Neural crest cell (in vitro differentiated cells): ENCODE measurements at regions not wholly inside any gene's neighbourhood (a gene's known extent, or its start where the extent isn't known, plus 50 kb on each side); places are given as distances from the start of the nearest gene placed in this dataset.

Experiments
- DNase-seq: peaks from one replicate; pipeline ENCODE4 v3.0.0; 2021; ENCODE audit warnings: low read depth, mixed read lengths, low spot score
- H3K27ac Mint-ChIP-seq: one replicate; pipeline ENCODE4 v1.8.0; 2021; ENCODE audit warnings: mild to moderate bottlenecking, mixed read lengths; ENCODE audit not compliant: unreplicated experiment
- H3K27me3 Mint-ChIP-seq: 2 replicates; pipeline ENCODE4 v1.8.0; 2021; ENCODE audit warnings: low read depth, mild to moderate bottlenecking, mixed read lengths
- H3K36me3 Mint-ChIP-seq: 2 replicates; pipeline ENCODE4 v1.8.0; 2021; ENCODE audit warnings: low read depth, mild to moderate bottlenecking, mixed read lengths
- H3K4me1 Mint-ChIP-seq: 2 replicates; pipeline ENCODE4 v1.8.0; 2021; ENCODE audit warnings: mixed read lengths
- H3K4me3 Mint-ChIP-seq: one replicate; pipeline ENCODE4 v1.8.0; 2021; ENCODE audit warnings: mild to moderate bottlenecking, mixed read lengths
- H3K9me3 Mint-ChIP-seq: 2 replicates; pipeline ENCODE4 v1.8.0; 2021; ENCODE audit warnings: mixed read lengths
- TF ChIP-seq, protein P1 (sequence below): fragments of 200-600 bp; sonication (generic); conservative IDR thresholded peaks from 2 replicates; pipeline ENCODE4 v1.5.0; 2021; ENCODE audit warnings: antibody characterized with exemption, mild to moderate bottlenecking

DNA sequence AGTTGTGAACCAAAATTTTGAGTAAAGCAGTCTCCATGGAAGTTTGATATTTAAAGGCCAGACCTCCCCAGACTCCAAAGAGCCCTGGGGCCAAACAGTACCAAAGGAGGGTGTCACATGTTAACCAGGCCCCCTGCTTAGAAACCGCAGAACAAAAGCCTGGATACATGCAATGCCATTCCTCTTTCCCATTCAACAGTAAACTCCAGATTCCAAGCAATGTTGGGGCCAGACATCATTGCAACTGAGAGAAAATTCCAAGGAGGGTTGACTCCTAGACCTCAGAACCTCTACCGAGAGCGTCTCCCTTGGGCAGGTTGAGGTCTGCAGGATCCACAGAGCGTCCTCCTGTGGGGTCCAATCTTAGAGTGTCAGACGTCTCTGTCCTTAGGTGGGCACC, 404.4 kb upstream of the SYT4 start:
- Mint-ChIP-seq H3K36me3 (peaks cover 2% of the 10 kb centered on the region), H3K4me3 (no peak overlapping the region), H3K27ac (no peak overlapping the region), H3K9me3 (peaks cover 7% of the 10 kb centered on the region), H3K27me3 (no peaks in the 10 kb centered on the region), H3K4me1 (no peaks in the 10 kb centered on the region)
- TF ChIP-seq, protein P1, sequence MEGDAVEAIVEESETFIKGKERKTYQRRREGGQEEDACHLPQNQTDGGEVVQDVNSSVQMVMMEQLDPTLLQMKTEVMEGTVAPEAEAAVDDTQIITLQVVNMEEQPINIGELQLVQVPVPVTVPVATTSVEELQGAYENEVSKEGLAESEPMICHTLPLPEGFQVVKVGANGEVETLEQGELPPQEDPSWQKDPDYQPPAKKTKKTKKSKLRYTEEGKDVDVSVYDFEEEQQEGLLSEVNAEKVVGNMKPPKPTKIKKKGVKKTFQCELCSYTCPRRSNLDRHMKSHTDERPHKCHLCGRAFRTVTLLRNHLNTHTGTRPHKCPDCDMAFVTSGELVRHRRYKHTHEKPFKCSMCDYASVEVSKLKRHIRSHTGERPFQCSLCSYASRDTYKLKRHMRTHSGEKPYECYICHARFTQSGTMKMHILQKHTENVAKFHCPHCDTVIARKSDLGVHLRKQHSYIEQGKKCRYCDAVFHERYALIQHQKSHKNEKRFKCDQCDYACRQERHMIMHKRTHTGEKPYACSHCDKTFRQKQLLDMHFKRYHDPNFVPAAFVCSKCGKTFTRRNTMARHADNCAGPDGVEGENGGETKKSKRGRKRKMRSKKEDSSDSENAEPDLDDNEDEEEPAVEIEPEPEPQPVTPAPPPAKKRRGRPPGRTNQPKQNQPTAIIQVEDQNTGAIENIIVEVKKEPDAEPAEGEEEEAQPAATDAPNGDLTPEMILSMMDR = no peak
- no peak for DNase-seq

DNA sequence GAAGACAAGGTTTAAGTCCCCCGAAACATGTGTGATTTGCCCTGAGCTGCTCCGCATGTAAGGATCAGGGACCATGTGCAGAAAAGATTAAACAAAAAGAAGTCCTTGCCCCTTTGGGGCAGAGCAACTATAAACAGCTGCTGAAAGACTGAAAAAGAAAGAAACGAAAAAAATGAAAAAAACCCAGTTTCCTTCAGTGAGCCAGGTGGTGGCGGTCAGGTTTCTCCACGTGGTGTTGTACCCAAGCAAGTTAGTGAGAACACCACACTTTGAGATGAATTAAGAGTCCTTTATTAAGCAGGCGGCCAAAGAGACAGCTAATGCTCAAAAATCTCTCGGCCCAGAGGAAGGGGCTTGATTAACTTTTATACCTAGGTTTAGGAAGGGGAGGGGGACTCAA, 404.9 kb upstream of the SYT4 start:
- Mint-ChIP-seq H3K27ac (no peak overlapping the region), H3K36me3 (peaks cover 2% of the 10 kb centered on the region), H3K4me3 (no peak overlapping the region), H3K9me3 (peaks cover 7% of the 10 kb centered on the region), H3K27me3 (no peaks in the 10 kb centered on the region), H3K4me1 (no peaks in the 10 kb centered on the region)
- no peak for DNase-seq
- TF ChIP-seq, protein P1 = no peak

DNA sequence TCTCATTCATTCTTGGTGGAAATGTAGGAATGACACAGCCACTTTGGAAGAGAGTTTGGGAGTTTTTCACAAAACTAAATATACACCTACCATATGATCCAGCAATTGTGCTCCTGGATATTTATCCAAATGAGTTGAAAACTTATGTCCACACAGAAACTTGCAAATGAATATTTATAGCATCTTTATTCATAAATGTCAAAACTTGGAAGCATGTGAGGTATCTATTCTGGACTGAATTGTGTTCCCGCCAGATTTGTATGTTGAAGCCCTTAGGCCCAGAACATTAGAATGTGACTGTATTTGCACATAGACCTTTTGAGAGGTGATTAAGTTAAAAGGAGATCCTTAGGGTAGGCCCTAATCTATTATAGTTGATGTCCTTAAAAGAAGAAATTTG, 409.4 kb upstream of the SYT4 start:
- H3K36me3 Mint-ChIP-seq = peaks cover 2% of the 10 kb centered on the region
- TF ChIP-seq, protein P1 = no peak
- H3K27me3 Mint-ChIP-seq = no peaks in the 10 kb centered on the region
- H3K4me3 Mint-ChIP-seq = no peak overlapping the region
- peaks cover 3% of the 10 kb centered on the region for H3K9me3 Mint-ChIP-seq
- no peaks in the 10 kb centered on the region for H3K4me1 Mint-ChIP-seq
- DNase-seq = no peak
- no peak overlapping the region for H3K27ac Mint-ChIP-seq

DNA sequence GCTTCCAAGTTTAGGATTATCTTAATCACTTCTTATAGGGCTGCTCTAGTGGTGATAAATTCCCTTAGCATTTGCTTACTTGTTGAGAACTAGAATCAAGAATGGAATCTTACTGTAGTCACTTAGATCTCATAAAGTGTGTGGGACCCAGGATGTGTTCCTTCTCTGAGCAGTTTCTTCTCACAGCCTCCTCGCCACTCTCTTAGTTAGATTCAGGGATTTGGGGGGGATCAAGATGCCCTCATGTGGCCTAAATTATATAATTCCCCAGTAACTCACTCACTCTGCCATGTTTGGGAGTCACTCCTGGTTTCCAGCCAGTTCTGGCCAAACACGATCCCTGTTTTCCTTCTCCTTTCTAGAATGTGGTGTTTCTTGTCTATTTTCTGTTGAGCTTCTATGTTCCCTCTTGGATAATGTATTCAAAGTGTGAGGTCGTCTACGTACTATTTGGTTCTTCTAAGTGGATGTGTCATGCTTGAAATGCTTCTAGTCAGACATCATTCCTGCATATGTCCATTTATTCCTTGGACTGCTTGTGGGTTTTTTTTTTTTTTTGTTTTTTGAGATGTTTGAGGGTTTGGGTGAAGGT, 414.9 kb upstream of the SYT4 start:
- TF ChIP-seq, protein P1 = no peak
- DNase-seq = no peak
- Mint-ChIP-seq H3K4me3 (no peak overlapping the region), H3K27me3 (no peaks in the 10 kb centered on the region), H3K9me3 (peaks cover 6% of the 10 kb centered on the region), H3K4me1 (no peaks in the 10 kb centered on the region), H3K36me3 (no peaks in the 10 kb centered on the region), H3K27ac (no peak overlapping the region)

DNA sequence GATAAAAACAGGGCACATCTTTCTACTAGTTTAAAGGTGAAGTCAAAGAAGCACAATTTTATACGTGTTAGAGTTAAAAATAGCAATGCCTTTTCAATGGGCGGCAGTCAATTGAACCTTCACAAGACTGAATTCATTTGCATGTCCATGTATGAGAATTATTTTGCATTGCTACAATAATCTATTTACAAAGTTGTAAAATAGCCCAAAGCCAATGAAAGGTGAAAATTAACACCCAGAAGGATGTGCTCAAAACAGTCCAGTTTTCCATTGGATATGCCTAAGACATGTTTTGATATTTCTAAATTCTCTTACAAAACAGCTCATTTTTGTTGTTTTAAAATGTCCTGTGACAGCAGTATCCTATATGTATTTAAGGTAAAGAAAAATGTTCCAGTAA, 425.1 kb upstream of the SYT4 start:
- Mint-ChIP-seq H3K9me3 (no peaks in the 10 kb centered on the region), H3K36me3 (no peaks in the 10 kb centered on the region), H3K27ac (no peak overlapping the region), H3K27me3 (no peaks in the 10 kb centered on the region), H3K4me3 (no peak overlapping the region), H3K4me1 (no peaks in the 10 kb centered on the region)
- DNase-seq = no peak
- TF ChIP-seq, protein P1 = no peak
